Endodermal cell (in vitro differentiated cells): ENCODE measurements at regions not wholly inside any gene's neighbourhood (a gene's known extent, or its start where the extent isn't known, plus 50 kb on each side); places are given as distances from the start of the nearest gene placed in this dataset.

Experiments used
- DNase-seq: peaks from one replicate; pipeline ENCODE4 v3.0.0-alpha.2; 2017
- H3K27ac ChIP-seq: 2 replicates; pipeline ENCODE4 v1.5.1; 2013; ENCODE audit warnings: mild to moderate bottlenecking, low read depth, low read length, moderate library complexity
- H3K27me3 ChIP-seq: 2 replicates; pipeline ENCODE4 v1.6.1; 2013; ENCODE audit warnings: mild to moderate bottlenecking, low read length, moderate library complexity; ENCODE audit not compliant: insufficient read depth, control insufficient read depth, poor library complexity, severe bottlenecking
- H3K36me3 ChIP-seq: 2 replicates; pipeline ENCODE4 v1.7.0; 2013; ENCODE audit warnings: mild to moderate bottlenecking, low read length, moderate library complexity; ENCODE audit not compliant: control insufficient read depth, insufficient read depth
- H3K4me1 ChIP-seq: one replicate; pipeline ENCODE4 v1.7.0; 2013; ENCODE audit warnings: low read length; ENCODE audit not compliant: control insufficient read depth, insufficient read depth
- H3K4me3 ChIP-seq: 2 replicates; pipeline ENCODE4 v1.5.1; 2013; ENCODE audit warnings: mild to moderate bottlenecking, low read length, moderate library complexity
- H3K9ac ChIP-seq: 2 replicates; pipeline ENCODE4 v1.6.1; 2013; ENCODE audit warnings: mild to moderate bottlenecking, low read length, moderate library complexity; ENCODE audit not compliant: poor library complexity, severe bottlenecking; ENCODE audit errors: extremely low read depth
- H3K9me3 ChIP-seq: 2 replicates; pipeline ENCODE4 v1.6.1; 2013; ENCODE audit warnings: mild to moderate bottlenecking, low read length, moderate library complexity; ENCODE audit not compliant: control insufficient read depth
- H3K27ac Mint-ChIP-seq: 2 replicates; pipeline ENCODE4 v1.8.0; 2020; ENCODE audit warnings: mixed read lengths
- H3K27me3 Mint-ChIP-seq: 2 replicates; pipeline ENCODE4 v1.8.0; 2021; ENCODE audit warnings: mild to moderate bottlenecking, mixed read lengths; ENCODE audit not compliant: insufficient read depth
- H3K36me3 Mint-ChIP-seq: 2 replicates; pipeline ENCODE4 v1.8.0; 2020; ENCODE audit warnings: low read depth, mixed read lengths
- H3K4me1 Mint-ChIP-seq: 2 replicates; pipeline ENCODE4 v1.8.0; 2020; ENCODE audit warnings: mixed read lengths
- H3K4me3 Mint-ChIP-seq: 2 replicates; pipeline ENCODE4 v1.8.0; 2020; ENCODE audit warnings: mild to moderate bottlenecking, moderate library complexity, mixed read lengths
- H3K9me3 Mint-ChIP-seq: 2 replicates; pipeline ENCODE4 v1.8.0; 2020; ENCODE audit warnings: mild to moderate bottlenecking, mixed read lengths
- WGBS, 2 experiments: methylation state at CpG; one replicate each; pipeline versions ENCODE4 v1.1.5 to v1.1.7; 2013; ENCODE audit warnings: missing lambda C conversion rate in 2 of 2, mixed read lengths in 1 of 2; ENCODE audit not compliant: insufficient coverage in 1 of 2, insufficient read length in 1 of 2; 5-methylcytosine and 5-hydroxymethylcytosine counted together
- TF ChIP-seq, protein P1 (sequence below): fragments of 200-600 bp; sonication (generic); conservative IDR thresholded peaks from 2 replicates; pipeline ENCODE4 v1.5.0; 2021; ENCODE audit warnings: antibody characterized with exemption, mild to moderate bottlenecking

DNA sequence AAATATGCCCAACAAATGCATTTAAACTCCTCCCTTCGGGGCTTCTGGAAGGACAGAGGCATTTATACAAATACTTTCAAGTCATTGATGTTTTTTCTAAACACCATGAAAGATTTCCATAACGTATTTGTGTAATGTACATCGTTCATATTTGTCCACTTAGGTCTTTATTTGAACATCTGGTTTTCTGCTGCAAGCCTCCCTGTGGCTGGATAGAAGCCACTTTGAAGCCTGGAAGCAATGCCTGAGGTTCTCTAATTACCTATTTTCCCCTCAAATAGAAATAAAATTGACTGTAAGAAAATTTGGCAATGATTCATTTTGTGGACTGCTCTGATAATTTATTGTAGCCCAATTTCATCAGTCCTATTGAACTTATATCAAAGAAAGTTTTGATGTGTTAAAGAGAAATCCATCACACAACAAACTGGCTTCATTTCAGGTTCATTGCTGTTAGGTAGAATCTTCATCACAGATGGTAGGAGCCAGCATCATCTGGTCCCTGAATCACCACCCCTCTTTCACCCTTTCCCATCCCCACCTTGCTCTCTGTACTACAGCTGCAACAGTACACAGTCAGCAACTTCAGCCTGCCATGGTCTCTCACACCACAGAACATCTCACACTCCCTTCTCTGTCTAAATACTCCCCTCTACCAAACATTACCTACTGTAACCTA lies 186.0 kb upstream of the MGMT start:
- Histone ChIP-seq H3K27me3 (no peaks in the 10 kb centered on the region), H3K27ac (no peak overlapping the region), H3K4me1 (no peaks in the 10 kb centered on the region), H3K9ac (no peak overlapping the region), H3K9me3 (no peaks in the 10 kb centered on the region), H3K36me3 (no peaks in the 10 kb centered on the region), H3K4me3 (no peak overlapping the region)
- H3K27ac Mint-ChIP-seq: no peak overlapping the region
- H3K36me3 Mint-ChIP-seq: peaks cover 2% of the 10 kb centered on the region
- no peak for DNase-seq
- TF ChIP-seq, protein P1, sequence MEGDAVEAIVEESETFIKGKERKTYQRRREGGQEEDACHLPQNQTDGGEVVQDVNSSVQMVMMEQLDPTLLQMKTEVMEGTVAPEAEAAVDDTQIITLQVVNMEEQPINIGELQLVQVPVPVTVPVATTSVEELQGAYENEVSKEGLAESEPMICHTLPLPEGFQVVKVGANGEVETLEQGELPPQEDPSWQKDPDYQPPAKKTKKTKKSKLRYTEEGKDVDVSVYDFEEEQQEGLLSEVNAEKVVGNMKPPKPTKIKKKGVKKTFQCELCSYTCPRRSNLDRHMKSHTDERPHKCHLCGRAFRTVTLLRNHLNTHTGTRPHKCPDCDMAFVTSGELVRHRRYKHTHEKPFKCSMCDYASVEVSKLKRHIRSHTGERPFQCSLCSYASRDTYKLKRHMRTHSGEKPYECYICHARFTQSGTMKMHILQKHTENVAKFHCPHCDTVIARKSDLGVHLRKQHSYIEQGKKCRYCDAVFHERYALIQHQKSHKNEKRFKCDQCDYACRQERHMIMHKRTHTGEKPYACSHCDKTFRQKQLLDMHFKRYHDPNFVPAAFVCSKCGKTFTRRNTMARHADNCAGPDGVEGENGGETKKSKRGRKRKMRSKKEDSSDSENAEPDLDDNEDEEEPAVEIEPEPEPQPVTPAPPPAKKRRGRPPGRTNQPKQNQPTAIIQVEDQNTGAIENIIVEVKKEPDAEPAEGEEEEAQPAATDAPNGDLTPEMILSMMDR: no peak
- no peaks in the 10 kb centered on the region for H3K4me1 Mint-ChIP-seq
- H3K4me3 Mint-ChIP-seq: no peak overlapping the region
- peaks cover 6% of the 10 kb centered on the region for H3K9me3 Mint-ChIP-seq
- 73 to 88% methylated on average over 3 of the region's 3 CpGs for WGBS, 2 experiments
- H3K27me3 Mint-ChIP-seq: peaks cover 1% of the 10 kb centered on the region

- 94 to 100% methylated on average over 1 to 5 of the region's 5 CpGs for WGBS, 2 experiments
- DNase-seq: no peak
- H3K9me3 ChIP-seq: no peaks in the 10 kb centered on the region
- H3K36me3 Mint-ChIP-seq: peaks cover 2% of the 10 kb centered on the region
- no peaks in the 10 kb centered on the region for H3K4me1 ChIP-seq
- H3K4me3 Mint-ChIP-seq: no peak overlapping the region
- no peaks in the 10 kb centered on the region for H3K36me3 ChIP-seq
- no peaks in the 10 kb centered on the region for H3K27me3 ChIP-seq
- H3K9ac ChIP-seq: no peak overlapping the region
- H3K27ac ChIP-seq: no peak overlapping the region
- H3K9me3 Mint-ChIP-seq: peaks cover 6% of the 10 kb centered on the region
- peaks cover 1% of the 10 kb centered on the region for H3K27me3 Mint-ChIP-seq
- H3K4me3 ChIP-seq: no peak overlapping the region
- TF ChIP-seq, protein P1: no peak
- H3K27ac Mint-ChIP-seq: no peak overlapping the region
- no peaks in the 10 kb centered on the region for H3K4me1 Mint-ChIP-seq
These were observed 181.6 kb upstream of the MGMT start for GRCh38 chr10:129285459-129285858.

GRCh38 chr10:129288999-129289584 lies 177.9 kb upstream of the MGMT start:
- H3K9me3 ChIP-seq: no peaks in the 10 kb centered on the region
- H3K36me3 ChIP-seq: no peaks in the 10 kb centered on the region
- TF ChIP-seq, protein P1: no peak
- H3K27me3 ChIP-seq: no peaks in the 10 kb centered on the region
- Mint-ChIP-seq H3K9me3 (no peaks in the 10 kb centered on the region), H3K27me3 (no peaks in the 10 kb centered on the region), H3K4me3 (no peak overlapping the region), H3K27ac (no peak overlapping the region), H3K36me3 (no peaks in the 10 kb centered on the region), H3K4me1 (no peaks in the 10 kb centered on the region)
- H3K4me1 ChIP-seq: no peaks in the 10 kb centered on the region
- DNase-seq: no peak
- H3K4me3 ChIP-seq: no peak overlapping the region
- H3K9ac ChIP-seq: no peak overlapping the region
- 87 to 90% methylated on average over 5 to 6 of the region's 6 CpGs for WGBS, 2 experiments
- no peak overlapping the region for H3K27ac ChIP-seq
